Mucosa of gallbladder (tissue), 1 donor: ENCODE measurements at regions not wholly inside any gene's neighbourhood (a gene's known extent, or its start where the extent isn't known, plus 50 kb on each side); places are given as distances from the start of the nearest gene placed in this dataset.

ENCODE experiments used
- DNase-seq: peaks from one replicate; pipeline ENCODE4 v3.0.0-alpha.2; 2020; ENCODE audit warnings: low spot score
- donor health status: DM: no; HTN: no; CAD: no.

DNA sequence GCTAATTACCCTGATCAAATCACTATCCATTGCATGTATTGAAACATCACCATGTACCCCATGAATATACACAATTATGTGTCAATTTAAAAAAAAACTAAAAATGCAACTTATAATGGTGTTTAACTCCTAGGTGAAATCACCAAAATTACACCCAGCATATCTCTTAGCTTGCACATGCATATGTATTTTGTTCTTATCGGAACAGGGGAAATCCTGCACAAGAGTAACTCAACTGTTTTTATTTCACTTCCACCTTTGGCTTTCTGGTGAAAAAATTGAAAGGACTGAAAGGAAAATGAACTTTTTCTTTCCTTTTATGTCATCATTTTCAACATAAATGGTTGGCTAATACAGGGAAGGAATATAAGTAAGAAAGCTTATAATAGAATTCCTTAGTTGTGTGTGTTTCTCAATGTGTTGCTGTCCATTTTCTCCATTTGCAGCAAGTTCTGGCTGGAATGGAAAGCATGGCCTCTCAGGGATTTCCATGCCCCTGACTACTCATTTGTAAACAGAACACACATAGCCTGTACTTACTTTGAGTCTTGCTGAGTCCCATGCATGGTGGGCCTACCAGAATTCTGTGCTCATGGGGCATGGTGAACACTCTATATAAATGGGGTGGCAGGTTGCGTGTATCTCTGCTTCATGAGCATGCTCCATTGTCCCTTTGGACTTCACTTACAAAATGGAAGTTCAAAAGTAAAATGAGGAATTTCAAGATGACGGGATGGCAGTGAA, 462.0 kb downstream of the HS3ST3B1 start:
- no peak for DNase-seq

- no peak for DNase-seq
Measured at GRCh38 chr17:14760719-14761411, 460.0 kb downstream of the HS3ST3B1 start.

- no peak for DNase-seq
Measured at GRCh38 chr17:14760212-14760611, 459.3 kb downstream of the HS3ST3B1 start.

- DNase-seq = no peak
Measured at GRCh38 chr17:14759325-14759724, 458.4 kb downstream of the HS3ST3B1 start.

DNA sequence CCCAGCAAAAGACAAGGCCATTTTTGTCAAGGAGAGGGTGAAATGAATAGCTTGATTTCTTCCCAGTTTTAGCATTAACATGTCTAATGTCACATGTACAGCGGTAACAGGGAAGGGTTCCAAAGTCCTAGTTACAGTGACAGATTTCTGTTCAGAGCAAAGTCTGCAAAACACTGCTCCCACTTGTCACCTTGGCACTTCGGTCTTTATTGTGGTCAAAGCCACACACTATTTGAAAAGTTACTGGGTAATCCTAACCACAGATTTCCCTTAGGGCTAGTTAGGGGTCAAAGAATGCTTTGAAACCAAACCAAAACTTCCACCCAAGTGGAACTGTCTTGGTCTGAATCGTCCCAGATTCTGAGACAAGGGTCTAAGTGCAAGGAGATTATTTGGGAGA, 455.6 kb downstream of the HS3ST3B1 start:
- peak; percentile 51 for DNase-seq

- DNase-seq = no peak
Measured at GRCh38 chr17:14755002-14755401, 454.1 kb downstream of the HS3ST3B1 start.

GRCh38 chr17:14753383-14753782, 452.5 kb downstream of the HS3ST3B1 start:
- DNase-seq = no peak

DNA sequence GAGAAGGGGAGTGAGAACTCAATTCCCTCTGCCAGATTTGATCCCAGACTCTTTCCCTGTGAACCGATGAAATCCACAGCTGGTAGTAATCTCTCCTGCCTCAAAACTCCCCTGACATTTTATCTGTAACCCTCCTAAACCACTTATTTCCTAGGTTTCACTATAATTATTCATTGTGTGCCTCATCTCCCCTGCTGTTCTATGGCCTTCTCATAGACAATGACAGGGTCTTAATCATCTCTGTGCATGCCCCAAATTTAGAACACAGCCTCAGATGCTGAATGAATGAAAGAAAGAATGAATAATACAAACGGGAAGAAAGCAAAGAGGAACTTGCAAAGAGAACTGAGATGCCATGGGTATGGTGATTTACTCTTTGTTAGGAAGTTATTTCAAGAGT, 451.1 kb downstream of the HS3ST3B1 start:
- DNase-seq = no peak

- no peak for DNase-seq
Measured at GRCh38 chr17:14750866-14751265, 450.0 kb downstream of the HS3ST3B1 start.

DNA sequence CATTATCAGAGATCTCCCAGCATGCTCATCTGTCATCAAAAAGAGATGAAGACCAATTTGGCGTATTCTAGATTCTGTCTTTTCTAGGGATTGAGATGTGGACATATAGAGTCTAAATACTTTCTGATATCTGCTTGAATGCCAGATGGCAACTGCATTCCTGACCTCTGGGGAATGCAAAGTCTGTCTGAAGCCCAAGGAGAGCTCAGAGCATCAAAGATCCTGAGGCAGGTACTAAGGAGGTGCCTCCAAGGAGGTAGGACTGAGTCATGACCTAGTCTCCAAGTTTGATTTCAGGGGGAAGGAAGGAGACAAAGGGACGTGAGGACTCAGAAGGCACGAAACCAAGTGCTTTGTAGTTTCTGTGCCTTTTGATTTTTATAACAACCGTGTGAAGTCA, 448.4 kb downstream of the HS3ST3B1 start:
- DNase-seq = no peak

DNA sequence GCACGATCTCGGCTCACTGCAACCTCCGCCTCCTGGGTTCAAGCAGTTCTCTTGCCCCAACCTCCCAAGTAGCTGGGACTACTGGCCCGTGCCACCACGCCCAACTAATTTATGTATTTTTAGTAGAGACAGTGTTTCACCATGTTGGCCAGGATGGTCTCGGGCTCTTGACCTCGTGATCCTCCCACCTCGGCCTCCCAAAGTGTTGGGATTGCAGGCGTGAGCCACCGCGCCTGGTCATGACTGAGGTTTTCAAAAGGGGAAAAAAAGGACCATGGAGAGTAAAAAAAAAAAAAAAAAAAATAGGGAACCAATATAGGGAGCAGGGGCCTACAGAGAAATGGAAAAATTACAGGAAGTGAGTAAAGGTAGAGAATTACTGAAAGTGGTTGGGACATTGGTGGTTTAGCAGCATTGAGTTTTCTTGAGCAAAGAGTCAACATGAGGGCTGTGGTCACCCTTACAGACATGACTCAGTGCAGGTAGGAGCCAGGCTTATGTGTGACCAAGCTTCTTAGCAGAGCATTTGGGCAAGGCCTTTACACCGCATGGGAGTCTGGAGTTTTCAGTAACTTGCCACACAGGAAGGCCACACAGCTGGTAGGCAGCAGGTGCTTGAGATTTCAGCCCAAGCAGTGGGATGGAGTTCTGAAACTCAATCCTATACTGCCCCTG, 447.3 kb downstream of the HS3ST3B1 start:
- no peak for DNase-seq

GRCh38 chr17:14747603-14747950, 446.7 kb downstream of the HS3ST3B1 start:
- no peak for DNase-seq

DNA sequence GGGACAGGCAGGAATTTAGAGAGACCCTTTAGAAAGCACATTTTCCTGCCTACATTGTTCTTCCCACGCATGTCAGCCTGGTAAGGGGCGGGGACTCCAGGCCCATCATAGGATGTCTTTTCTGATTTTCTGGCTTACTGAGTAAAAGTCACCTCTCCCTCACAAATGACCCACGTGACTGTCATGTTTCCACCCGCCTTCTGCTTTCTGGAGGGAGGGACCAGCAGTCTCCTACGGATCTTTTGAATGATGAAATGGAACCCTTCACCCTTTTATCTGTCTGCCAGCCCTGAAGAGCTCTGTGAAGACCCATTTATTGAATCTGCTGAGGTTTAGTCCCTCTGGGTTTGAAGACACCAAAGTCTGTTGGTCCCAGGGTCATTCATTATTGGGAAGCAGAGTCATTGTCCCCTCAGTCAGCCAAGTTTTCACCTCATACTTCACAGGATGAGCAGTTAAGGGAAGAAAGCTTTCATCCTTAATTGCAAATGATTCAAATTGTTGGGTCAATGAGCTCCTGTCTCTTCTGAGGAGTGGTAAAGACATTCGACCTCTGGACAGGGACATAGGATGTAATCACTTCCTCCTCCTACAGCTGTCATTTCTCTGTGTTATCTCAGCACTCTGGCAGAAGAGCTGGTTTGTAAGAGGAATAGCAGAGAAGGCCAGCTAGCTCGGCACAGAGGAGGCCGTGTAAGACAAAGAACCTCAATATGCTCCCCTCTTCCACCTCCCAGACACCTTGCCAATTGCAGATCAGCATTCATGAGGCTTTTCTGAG, 446.1 kb downstream of the HS3ST3B1 start:
- DNase-seq = no peak

- no peak for DNase-seq
Measured at GRCh38 chr17:14745541-14745940, 444.7 kb downstream of the HS3ST3B1 start.

DNA sequence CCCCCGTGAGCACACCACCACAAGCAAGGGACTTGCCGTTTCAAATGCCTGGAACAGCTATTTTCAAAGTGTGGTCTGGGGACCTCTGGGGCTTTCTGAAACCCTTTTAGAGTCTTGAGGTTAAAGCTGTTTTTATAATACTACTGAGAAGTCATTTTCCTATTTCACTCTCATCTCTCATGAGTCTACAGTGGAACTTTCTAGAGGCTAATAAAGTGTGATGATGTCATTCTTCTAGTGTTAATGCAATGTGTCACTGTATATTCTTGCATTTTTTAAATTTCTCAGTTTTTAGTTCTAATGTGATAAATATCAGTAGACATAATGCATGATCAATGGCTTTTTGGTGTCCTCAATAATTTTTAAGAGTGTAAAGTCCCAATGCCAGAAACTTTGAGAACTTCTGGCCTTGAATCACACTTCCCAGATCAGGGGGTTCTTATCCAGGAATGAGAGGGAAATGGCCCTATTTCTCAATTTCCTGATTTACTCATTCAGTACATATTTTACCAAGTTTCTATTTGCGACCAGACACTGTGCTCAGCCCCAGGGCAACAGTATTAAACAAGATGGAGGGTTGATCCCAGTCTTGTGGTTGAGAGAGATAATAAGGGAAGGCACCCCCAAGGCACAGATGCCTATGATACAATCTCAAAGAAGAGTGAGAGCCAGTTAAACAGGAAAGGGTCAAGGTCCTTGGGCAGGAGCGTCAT, 444.0 kb downstream of the HS3ST3B1 start:
- no peak for DNase-seq

GRCh38 chr17:14741491-14741890, 440.6 kb downstream of the HS3ST3B1 start:
- no peak for DNase-seq

DNA sequence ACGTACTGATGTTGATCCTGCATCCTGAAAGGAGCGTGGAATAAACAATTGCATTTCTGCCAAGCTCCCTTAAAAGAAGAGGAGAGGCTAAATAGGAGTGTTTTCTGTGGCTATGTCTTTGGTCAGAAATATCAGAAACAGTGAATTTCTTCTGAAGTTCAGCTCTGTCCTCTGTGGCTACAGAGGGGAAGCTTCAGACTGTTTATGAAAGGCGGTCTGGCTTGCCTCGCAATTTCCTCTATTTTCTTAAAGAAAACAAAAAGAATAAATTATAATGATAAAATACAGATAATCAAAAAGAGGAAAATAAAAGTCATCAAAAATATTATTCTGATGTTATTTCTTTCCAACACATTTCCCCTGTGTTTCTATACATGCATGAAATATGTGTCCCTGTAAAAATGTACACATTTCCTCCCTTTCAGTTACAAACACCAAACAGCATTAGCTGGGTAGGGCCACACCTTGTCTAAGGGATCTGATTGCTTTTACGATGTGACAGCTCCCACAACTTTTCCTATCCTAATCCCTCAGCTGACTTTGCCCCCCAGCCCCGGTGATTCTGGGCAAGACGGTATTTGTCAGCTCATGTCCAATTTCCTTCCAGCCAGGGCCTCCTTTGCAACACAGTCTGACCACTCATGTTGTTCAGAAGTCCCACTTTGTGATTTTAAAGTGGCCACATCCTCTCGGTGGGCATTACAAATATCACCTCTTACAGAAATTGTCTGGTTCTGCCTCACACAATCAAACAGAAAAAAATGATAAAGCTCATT, 439.0 kb downstream of the HS3ST3B1 start:
- DNase-seq = no peak

- no peak for DNase-seq
Measured at GRCh38 chr17:14738652-14738988, 437.7 kb downstream of the HS3ST3B1 start.

- peak; percentile 84 for DNase-seq
Measured at GRCh38 chr17:14737984-14738651, 437.2 kb downstream of the HS3ST3B1 start.

DNA sequence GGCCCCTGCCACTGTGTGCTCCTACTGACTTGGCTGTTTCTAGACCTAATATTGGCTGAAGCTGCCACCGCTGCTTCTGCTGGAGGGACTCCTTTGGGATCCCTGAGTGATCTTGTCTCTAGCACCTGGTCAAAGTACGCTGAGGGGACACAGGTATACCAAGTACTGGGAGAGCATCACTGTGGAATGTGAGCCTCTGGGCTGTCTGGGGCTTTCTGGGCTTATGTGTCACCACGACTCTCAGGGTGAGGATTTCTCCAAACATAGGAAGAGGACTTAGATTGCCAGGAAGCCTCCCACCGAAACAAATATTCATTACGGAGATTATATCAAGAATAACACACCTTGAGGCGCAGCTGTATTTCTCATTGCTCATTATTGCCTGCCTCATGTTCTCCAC, 435.8 kb downstream of the HS3ST3B1 start:
- DNase-seq = no peak
